GM12874 (cell line): ENCODE measurements at regions not wholly inside any gene's neighbourhood (a gene's known extent, or its start where the extent isn't known, plus 50 kb on each side); places are given as distances from the start of the nearest gene placed in this dataset.

Experiments used
- CTCF ChIP-seq: IDR thresholded peaks from 2 replicates; pipeline ENCODE4 v1.5.1; 2011; ENCODE audit warnings: low read depth, mild to moderate bottlenecking, control low read depth, low read length, moderate library complexity; ENCODE audit not compliant: insufficient read depth

GRCh38 chr13:33744589-33745369, 73.2 kb upstream of the RFC3 start:
- TF ChIP-seq CTCF, result no peak

- no peak for TF ChIP-seq CTCF
Measured at GRCh38 chr13:33745370-33746324, 72.3 kb upstream of the RFC3 start.

GRCh38 chr13:33746867-33747266, 71.1 kb upstream of the RFC3 start:
- no peak for TF ChIP-seq CTCF

- no peak for TF ChIP-seq CTCF
Measured at GRCh38 chr13:33751151-33751550, 66.8 kb upstream of the RFC3 start.

- TF ChIP-seq CTCF, result no peak
Measured at GRCh38 chr13:33752094-33752493, 65.9 kb upstream of the RFC3 start.

- no peak for TF ChIP-seq CTCF
Measured at GRCh38 chr13:33752597-33752996, 65.4 kb upstream of the RFC3 start.

GRCh38 chr13:33756929-33757328, 61.0 kb upstream of the RFC3 start:
- no peak for TF ChIP-seq CTCF
